Thymus (tissue), 11 donors: ENCODE measurements at regions not wholly inside any gene's neighbourhood (a gene's known extent, or its start where the extent isn't known, plus 50 kb on each side); places are given as distances from the start of the nearest gene placed in this dataset.

ENCODE experiments used
- DNase-seq, 9 donors: peaks; one replicate each; pipeline ENCODE4 v3.0.0-alpha.2; 2013; ENCODE audit warnings: low spot score in 9 of 9, low read depth in 6 of 9, missing footprints in 1 of 9
- H3K27ac ChIP-seq, 2 donors: one replicate each; pipeline ENCODE4 v1.5.1; 2013; ENCODE audit warnings: control low read depth in 1 of 2, low read depth in 1 of 2, low read length in 1 of 2, mild to moderate bottlenecking in 1 of 2, moderate library complexity in 1 of 2
- H3K27me3 ChIP-seq, 2 donors: one replicate each; pipeline ENCODE4 v1.5.1; 2013; ENCODE audit warnings: low read length in 1 of 2; ENCODE audit not compliant: control insufficient read depth in 2 of 2, insufficient read depth in 1 of 2
- H3K36me3 ChIP-seq, 2 donors: one replicate each; pipeline ENCODE4 v1.5.1; 2013; ENCODE audit warnings: low read length in 1 of 2, mild to moderate bottlenecking in 1 of 2, moderate library complexity in 1 of 2; ENCODE audit not compliant: control insufficient read depth in 2 of 2, insufficient read depth in 2 of 2
- H3K4me1 ChIP-seq, 2 donors: one replicate each; pipeline ENCODE4 v1.5.1; 2013; ENCODE audit warnings: low read length in 2 of 2; ENCODE audit not compliant: control insufficient read depth in 2 of 2, insufficient read depth in 2 of 2
- H3K4me3 ChIP-seq, 2 donors: one replicate each; pipeline ENCODE4 v1.5.1; 2013; ENCODE audit warnings: low read length in 2 of 2, control low read depth in 1 of 2, mild to moderate bottlenecking in 1 of 2
- H3K9me3 ChIP-seq, 2 donors: one replicate each; pipeline ENCODE4 v1.5.1; 2013; ENCODE audit warnings: low read length in 1 of 2, mild to moderate bottlenecking in 1 of 2; ENCODE audit not compliant: control insufficient read depth in 2 of 2, insufficient read depth in 1 of 2
- WGBS: extraction: QIAGEN DNeasy Blood & Tissue Kit; methylation state at CpG from one replicate; pipeline ENCODE4 v1.1.7; 2013; 5-methylcytosine and 5-hydroxymethylcytosine counted together
- donor health status: healthy.

GRCh38 chr13:50340551-50341287 is 325.5 kb downstream of the KCNRG start:
- DNase-seq, result no peak
- Histone ChIP-seq H3K4me1 (peaks cover 8 to 25% of the 10 kb centered on the region in 2 donors), H3K36me3 (no peaks in the 10 kb centered on the region), H3K4me3 (no peak overlapping the region), H3K27me3 (no peaks in the 10 kb centered on the region), H3K9me3 (peaks cover 0 to 24% of the 10 kb centered on the region in 2 donors), H3K27ac (no peak overlapping the region)
- WGBS, result 83% methylated on average over 17 of the region's 17 CpGs

DNA sequence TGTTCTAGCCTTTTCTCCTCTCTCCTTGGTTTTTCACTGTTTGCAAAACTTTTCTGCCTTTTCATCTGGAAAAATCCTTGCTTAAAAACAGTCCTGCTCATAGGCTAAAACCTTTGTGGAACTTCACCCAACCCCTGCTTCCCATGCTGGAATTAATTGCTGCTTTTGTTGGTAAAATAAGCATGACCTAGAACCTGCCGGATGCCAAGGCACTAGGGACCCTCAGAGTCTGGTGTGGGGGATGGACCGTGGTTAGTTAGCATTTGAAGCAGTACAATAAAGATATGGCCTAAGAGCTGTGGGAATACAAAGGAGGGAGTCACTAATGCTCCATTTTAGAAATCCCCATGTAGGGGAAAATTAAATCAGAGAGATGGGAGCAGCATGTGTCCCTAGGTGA is 326.3 kb downstream of the KCNRG start:
- WGBS, result 98% methylated on average over 2 of the region's 2 CpGs
- Histone ChIP-seq H3K27ac (no peak overlapping the region), H3K27me3 (no peaks in the 10 kb centered on the region), H3K36me3 (no peaks in the 10 kb centered on the region), H3K4me1 (peaks cover 8 to 25% of the 10 kb centered on the region in 2 donors), H3K9me3 (peaks cover 0 to 24% of the 10 kb centered on the region in 2 donors), H3K4me3 (no peak overlapping the region)
- DNase-seq, result no peak

GRCh38 chr13:50344717-50345116 is 329.5 kb downstream of the KCNRG start:
- peak in 2 of 9 donors; percentile 25 to 50 for DNase-seq
- Histone ChIP-seq H3K36me3 (no peaks in the 10 kb centered on the region), H3K27me3 (no peaks in the 10 kb centered on the region), H3K27ac (peak overlapping the region in 1 of 2 donors; percentile 48), H3K4me3 (no peak overlapping the region), H3K9me3 (peaks cover 0 to 16% of the 10 kb centered on the region in 2 donors), H3K4me1 (peaks cover 8 to 21% of the 10 kb centered on the region in 2 donors)
- WGBS, result 3% methylated on average over 3 of the region's 3 CpGs

- H3K4me3 ChIP-seq, result no peak overlapping the region
- no peaks in the 10 kb centered on the region for H3K27me3 ChIP-seq
- no peak overlapping the region for H3K27ac ChIP-seq
- no peak for DNase-seq
- 50% methylated on average over 1 of the region's 1 CpG for WGBS
- H3K9me3 ChIP-seq, result peaks cover 0 to 8% of the 10 kb centered on the region in 2 donors
- no peaks in the 10 kb centered on the region for H3K36me3 ChIP-seq
- peaks cover 8 to 12% of the 10 kb centered on the region in 2 donors for H3K4me1 ChIP-seq
Observed at GRCh38 chr13:50345804-50346203, 330.6 kb downstream of the KCNRG start.

- Histone ChIP-seq H3K9me3 (no peaks in the 10 kb centered on the region), H3K27ac (no peak overlapping the region), H3K27me3 (no peaks in the 10 kb centered on the region), H3K4me1 (peaks cover 8 to 16% of the 10 kb centered on the region in 2 donors), H3K4me3 (no peak overlapping the region), H3K36me3 (no peaks in the 10 kb centered on the region)
- 97% methylated on average over 4 of the region's 4 CpGs for WGBS
- DNase-seq, result no peak
Observed at GRCh38 chr13:50348371-50348770, 333.1 kb downstream of the KCNRG start.

DNA sequence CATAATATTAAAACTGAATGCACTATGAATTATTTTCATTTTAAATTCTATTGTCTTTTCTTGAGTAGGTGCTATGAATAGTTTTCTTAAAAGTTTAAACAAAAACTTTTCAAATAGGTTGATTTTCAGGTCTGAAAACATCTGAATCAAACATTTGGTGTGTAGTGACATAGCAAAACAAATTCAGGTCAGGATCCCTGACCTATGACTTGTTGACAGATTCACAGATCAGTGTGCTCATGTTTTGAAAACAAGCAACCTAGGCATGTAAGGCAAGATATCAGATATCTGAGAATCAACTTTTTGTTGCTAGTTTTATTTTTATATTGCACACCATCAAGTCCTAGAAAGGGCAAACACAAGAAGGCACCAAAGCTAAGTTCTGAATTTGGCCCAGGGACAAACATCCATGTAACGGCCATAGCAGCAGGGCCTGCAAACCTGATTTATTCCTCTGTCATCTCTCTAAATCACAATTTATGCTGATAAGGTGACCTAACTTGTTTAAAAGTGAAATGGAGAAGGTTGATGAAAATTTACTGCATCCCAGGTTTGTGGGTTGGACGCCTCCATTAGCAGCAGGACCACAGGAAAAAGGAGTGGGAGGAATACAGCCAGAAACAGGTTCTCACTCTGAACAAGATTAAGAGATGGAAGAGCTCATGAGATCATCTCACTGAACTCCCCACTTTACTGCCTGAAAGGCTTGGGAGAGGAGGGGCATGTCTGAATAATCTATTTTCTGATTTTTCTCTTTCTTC is 337.7 kb downstream of the KCNRG start:
- Histone ChIP-seq H3K9me3 (no peaks in the 10 kb centered on the region), H3K27ac (no peak overlapping the region), H3K4me3 (no peak overlapping the region), H3K4me1 (peaks cover 13 to 33% of the 10 kb centered on the region in 2 donors), H3K36me3 (no peaks in the 10 kb centered on the region), H3K27me3 (no peaks in the 10 kb centered on the region)
- DNase-seq, result no peak
- WGBS, result 97% methylated on average over 2 of the region's 2 CpGs

DNA sequence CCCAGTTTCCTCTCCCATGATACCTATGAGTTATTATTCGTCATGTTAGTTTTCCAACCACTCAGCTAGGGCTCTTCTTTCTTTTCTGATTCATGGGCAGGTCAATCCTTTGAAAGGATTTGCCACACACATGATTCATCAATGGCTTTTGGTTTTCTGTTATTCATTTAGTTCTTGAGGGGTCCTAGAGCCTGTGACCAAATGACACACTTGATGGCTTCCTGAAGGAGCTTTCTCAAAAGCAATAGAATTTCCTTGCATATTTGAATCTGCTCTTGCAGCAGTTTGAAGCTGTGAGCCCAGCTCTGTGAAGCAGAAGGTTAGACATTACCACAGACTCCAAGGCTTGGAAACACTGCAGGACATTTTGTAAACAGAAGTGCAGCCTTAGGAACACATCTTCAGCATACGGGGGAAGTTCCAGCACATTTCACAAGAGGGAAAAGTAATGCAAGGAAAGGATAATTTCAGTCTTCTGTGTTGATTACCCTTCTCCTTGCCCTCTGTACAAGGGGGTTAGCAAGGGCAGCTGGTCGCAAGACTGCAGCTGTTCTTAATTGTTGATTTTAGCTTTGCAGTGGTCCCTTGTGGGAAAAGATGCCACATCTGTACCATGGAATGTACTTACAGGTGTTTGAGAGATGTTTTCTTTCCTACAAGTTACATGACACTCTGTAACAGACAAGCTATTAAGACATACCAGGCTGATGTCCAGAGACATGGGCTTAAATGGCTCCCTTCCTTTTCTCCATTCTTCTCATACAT is 338.6 kb downstream of the KCNRG start:
- H3K27me3 ChIP-seq, result no peaks in the 10 kb centered on the region
- DNase-seq, result peak in 1 of 9 donors; percentile 43
- H3K4me1 ChIP-seq, result peaks cover 17 to 37% of the 10 kb centered on the region in 2 donors
- H3K4me3 ChIP-seq, result no peak overlapping the region
- 64% methylated on average over 3 of the region's 3 CpGs for WGBS
- H3K9me3 ChIP-seq, result no peaks in the 10 kb centered on the region
- no peaks in the 10 kb centered on the region for H3K36me3 ChIP-seq
- peak overlapping the region in 1 of 2 donors; percentile 12 for H3K27ac ChIP-seq

DNA sequence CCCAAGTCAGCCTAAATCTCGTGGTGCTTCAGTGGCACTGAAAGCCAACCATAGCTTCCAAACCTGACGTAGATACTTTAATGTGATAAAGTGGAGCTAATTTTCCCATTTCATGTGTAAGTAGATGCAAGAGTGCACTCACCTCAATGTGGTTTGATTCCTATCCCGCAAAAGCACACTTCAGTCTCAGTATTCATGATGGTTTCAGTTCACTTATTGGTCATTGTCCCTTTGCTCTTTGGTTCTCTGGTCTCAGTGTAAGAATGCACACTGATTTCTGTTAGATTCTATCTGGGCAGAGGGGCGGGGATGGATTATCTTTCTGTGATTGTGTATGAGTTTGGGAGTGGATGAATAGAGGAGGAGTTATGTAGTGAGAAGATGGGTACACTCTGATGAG is 340.6 kb downstream of the KCNRG start:
- Histone ChIP-seq H3K9me3 (no peaks in the 10 kb centered on the region), H3K27ac (no peak overlapping the region), H3K4me3 (no peak overlapping the region), H3K4me1 (peaks cover 26 to 52% of the 10 kb centered on the region in 2 donors), H3K36me3 (no peaks in the 10 kb centered on the region), H3K27me3 (no peaks in the 10 kb centered on the region)
- 98% methylated on average over 4 of the region's 4 CpGs for WGBS
- DNase-seq, result no peak

- H3K9me3 ChIP-seq, result no peaks in the 10 kb centered on the region
- H3K4me1 ChIP-seq, result peaks cover 26 to 52% of the 10 kb centered on the region in 2 donors
- H3K27ac ChIP-seq, result no peak overlapping the region
- no peak overlapping the region for H3K4me3 ChIP-seq
- no peaks in the 10 kb centered on the region for H3K27me3 ChIP-seq
- DNase-seq, result no peak
- H3K36me3 ChIP-seq, result no peaks in the 10 kb centered on the region
Observed at GRCh38 chr13:50357136-50357535, 341.9 kb downstream of the KCNRG start.
